ENCODE measurements at regions not wholly inside any gene's neighbourhood (a gene's known extent, or its start where the extent isn't known, plus 50 kb on each side); places are given as distances from the start of the nearest gene placed in this dataset.

GRCh38 chr2:42960002-42960841 lies 167.8 kb upstream of the HAAO start:
- TF ChIP-seq CTCF (IDR thresholded peaks at IDR 0.05; ENCODE audit: insufficient read depth, low read length), result no peak
- no peak for TF ChIP-seq POLR2AphosphoS5 (IDR thresholded peaks at IDR 0.05; ENCODE audit: low read depth)
- no peak for TF ChIP-seq REST (IDR thresholded peaks at IDR 0.05; ENCODE audit: insufficient replicate concordance, low read depth)
- TF ChIP-seq SPI1 (IDR thresholded peaks at IDR 0.05; ENCODE audit: borderline replicate concordance, low read depth), result no peak
- TF ChIP-seq GABPA (IDR thresholded peaks at IDR 0.05; ENCODE audit: low read depth), result no peak
- DNase-seq (ENCODE audit: low read depth in 1 of 2, low spot score in 1 of 2), result no peak
- H3K27me3 ChIP-seq (ENCODE audit: insufficient read depth, poor library complexity, severe bottlenecking), result no peaks in the 10 kb centered on the region
- H3K4me3 ChIP-seq (replicated peaks; ENCODE audit: insufficient read depth, low read length), result no peak overlapping the region
- peak overlapping the region; percentile 77 for H3K27ac ChIP-seq (replicated peaks)

- no peak for TF ChIP-seq GABPA (IDR thresholded peaks at IDR 0.05; ENCODE audit: low read depth)
- TF ChIP-seq CTCF (IDR thresholded peaks at IDR 0.05; ENCODE audit: insufficient read depth, low read length), result no peak
- TF ChIP-seq REST (IDR thresholded peaks at IDR 0.05; ENCODE audit: insufficient replicate concordance, low read depth), result no peak
- no peak for TF ChIP-seq POLR2AphosphoS5 (IDR thresholded peaks at IDR 0.05; ENCODE audit: low read depth)
- no peak for TF ChIP-seq SPI1 (IDR thresholded peaks at IDR 0.05; ENCODE audit: borderline replicate concordance, low read depth)
- no peak overlapping the region for H3K4me3 ChIP-seq (replicated peaks; ENCODE audit: insufficient read depth, low read length)
- DNase-seq (ENCODE audit: low read depth in 1 of 2, low spot score in 1 of 2), result peak in 1 of 2 experiments; percentile 67
- peak overlapping the region; percentile 77 for H3K27ac ChIP-seq (replicated peaks)
- no peaks in the 10 kb centered on the region for H3K27me3 ChIP-seq (ENCODE audit: insufficient read depth, poor library complexity, severe bottlenecking)
These were observed 167.0 kb upstream of the HAAO start for GRCh38 chr2:42959234-42960001.

GRCh38 chr2:42958741-42959233 lies 166.4 kb upstream of the HAAO start:
- H3K27ac ChIP-seq (replicated peaks), result peak overlapping the region; percentile 77
- no peak overlapping the region for H3K4me3 ChIP-seq (replicated peaks; ENCODE audit: insufficient read depth, low read length)
- no peak for TF ChIP-seq GABPA (IDR thresholded peaks at IDR 0.05; ENCODE audit: low read depth)
- no peak for TF ChIP-seq CTCF (IDR thresholded peaks at IDR 0.05; ENCODE audit: insufficient read depth, low read length)
- no peaks in the 10 kb centered on the region for H3K27me3 ChIP-seq (ENCODE audit: insufficient read depth, poor library complexity, severe bottlenecking)
- DNase-seq (ENCODE audit: low read depth in 1 of 2, low spot score in 1 of 2), result no peak
